ENCODE measurements at regions not wholly inside any gene's neighbourhood (a gene's known extent, or its start where the extent isn't known, plus 50 kb on each side); places are given as distances from the start of the nearest gene placed in this dataset.

- ChIA-PET POLR2A (no interaction called here), CTCF (no interaction called here)
- no peak for TF ChIP-seq ZNF48 (tag by site-specific recombination; IDR thresholded peaks at IDR 0.05)
- TF ChIP-seq HOXC10 (CRISPR knock-in tag; IDR thresholded peaks at IDR 0.05): no peak
- TF ChIP-seq ZNF302 (tag by site-specific recombination; IDR thresholded peaks at IDR 0.05; ENCODE audit: low read depth): no peak
- TF ChIP-seq ZNF211 (tag by site-specific recombination; IDR thresholded peaks at IDR 0.05; ENCODE audit: low read depth): no peak
- no peak for TF ChIP-seq ZNF146 (tag by site-specific recombination; IDR thresholded peaks at IDR 0.05)
- TF ChIP-seq ZNF596 (tag by site-specific recombination; IDR thresholded peaks at IDR 0.05): no peak
- no peak for TF ChIP-seq ZSCAN30 (tag by site-specific recombination; IDR thresholded peaks at IDR 0.05)
- no peak for TF ChIP-seq ZNF639 (tag by site-specific recombination; IDR thresholded peaks at IDR 0.05)
- no peak for TF ChIP-seq KLF7 (tag by site-specific recombination; IDR thresholded peaks at IDR 0.05; ENCODE audit: borderline replicate concordance)
- no peak for TF ChIP-seq HOXD13 (CRISPR knock-in tag; IDR thresholded peaks at IDR 0.05; ENCODE audit: borderline replicate concordance)
- H3K4me3 ChIP-seq (ENCODE audit: low read depth, low read length): no peak overlapping the region
- H3K4me1 ChIP-seq (ENCODE audit: control insufficient read depth, insufficient read depth, low read length): no peaks in the 10 kb centered on the region
- H3K9me3 ChIP-seq (ENCODE audit: control insufficient read depth, insufficient read depth, low read depth, low read length): no peaks in the 10 kb centered on the region
- no peak overlapping the region for H3K27ac ChIP-seq (ENCODE audit: extremely low read depth, low read depth, low read length)
- H3K36me3 ChIP-seq (ENCODE audit: control insufficient read depth in 2 of 2, insufficient read depth in 1 of 2, low read length in 2 of 2): no peaks in the 10 kb centered on the region
Measured at GRCh38 chr3:162175145-162175544, 678.5 kb downstream of the OTOL1 start.

- no peak overlapping the region for H3K4me3 ChIP-seq (ENCODE audit: low read depth, low read length)
- TF ChIP-seq ZNF2 (tag by site-specific recombination; IDR thresholded peaks at IDR 0.05) (no peak), GLIS2 (tag by site-specific recombination; IDR thresholded peaks at IDR 0.05) (no peak), ZBTB26 (tag by site-specific recombination; optimal IDR thresholded peaks at IDR 0.05) (no peak), ZNF521 (tag by site-specific recombination; IDR thresholded peaks at IDR 0.05) (no peak), ZNF514 (tag by site-specific recombination; IDR thresholded peaks at IDR 0.05) (no peak), ZNF580 (tag by site-specific recombination; IDR thresholded peaks at IDR 0.05) (no peak), YY1 (tag by site-specific recombination; IDR thresholded peaks at IDR 0.05) (no peak), ZNF549 (tag by site-specific recombination; IDR thresholded peaks at IDR 0.05) (no peak), ZNF785 (tag by site-specific recombination; IDR thresholded peaks at IDR 0.05) (no peak), ZNF19 (tag by site-specific recombination; IDR thresholded peaks at IDR 0.05; ENCODE audit: low read depth) (no peak), SP3 (tag by site-specific recombination; IDR thresholded peaks at IDR 0.05) (no peak), ZSCAN30 (tag by site-specific recombination; IDR thresholded peaks at IDR 0.05) (no peak)
- no peaks in the 10 kb centered on the region for H3K36me3 ChIP-seq (ENCODE audit: control insufficient read depth in 2 of 2, insufficient read depth in 1 of 2, low read length in 2 of 2)
- H3K9me3 ChIP-seq (ENCODE audit: control insufficient read depth, insufficient read depth, low read depth, low read length): no peaks in the 10 kb centered on the region
- CTCF ChIA-PET: no interaction called here
- POLR2A ChIA-PET: no interaction called here
- H3K27ac ChIP-seq (ENCODE audit: extremely low read depth, low read depth, low read length): no peak overlapping the region
- no peaks in the 10 kb centered on the region for H3K4me1 ChIP-seq (ENCODE audit: control insufficient read depth, insufficient read depth, low read length)
Measured at GRCh38 chr3:162175878-162176277, 679.3 kb downstream of the OTOL1 start.

- Histone ChIP-seq H3K4me1 (ENCODE audit: control insufficient read depth, insufficient read depth, low read length) (no peaks in the 10 kb centered on the region), H3K36me3 (ENCODE audit: control insufficient read depth in 2 of 2, insufficient read depth in 1 of 2, low read length in 2 of 2) (no peaks in the 10 kb centered on the region), H3K4me3 (ENCODE audit: low read depth, low read length) (no peak overlapping the region), H3K9me3 (ENCODE audit: control insufficient read depth, insufficient read depth, low read depth, low read length) (no peaks in the 10 kb centered on the region), H3K27ac (ENCODE audit: extremely low read depth, low read depth, low read length) (no peak overlapping the region)
- TF ChIP-seq ZNF843 (tag by site-specific recombination; IDR thresholded peaks at IDR 0.05) (no peak), MYNN (tag by site-specific recombination; IDR thresholded peaks at IDR 0.05; ENCODE audit: borderline replicate concordance) (no peak), ZBTB7A (tag by site-specific recombination; IDR thresholded peaks at IDR 0.05; ENCODE audit: low read depth) (no peak), ZNF10 (tag by site-specific recombination; IDR thresholded peaks at IDR 0.05) (no peak), ZNF138 (tag by site-specific recombination; IDR thresholded peaks at IDR 0.05; ENCODE audit: borderline replicate concordance) (no peak)
- ChIA-PET CTCF (interaction anchor here (0.6 kb wide), 1 partner anchor 687 kb away, joined by 3 read pairs; the partner anchor contains the start of gene OTOL1), POLR2A (no interaction called here)
Measured at GRCh38 chr3:162183440-162183839, 686.8 kb downstream of the OTOL1 start.
